HepG2 (cell line): ENCODE measurements at regions not wholly inside any gene's neighbourhood (a gene's known extent, or its start where the extent isn't known, plus 50 kb on each side); places are given as distances from the start of the nearest gene placed in this dataset.

Experiments
- ATAC-seq: fragments of 200-7000 bp; cut with Tn5 transposase; 3 replicates; pipeline ENCODE4 v1.9.1; 2020; ENCODE audit warnings: mild to moderate bottlenecking, moderate library complexity
- BruUV-seq: library from RNA; stranded (reverse); fragments of 400-500 nt; replicated peaks from 2 replicates; lab custom pipeline; 2021; lab: Mats Ljungman, UMichigan
- CTCF ChIA-PET: fragments of 300-600 bp; formaldehyde crosslinking; extraction: SDS; loops from one replicate; lab custom pipeline; 2021; ENCODE audit warnings: low total read pairs, inconsistent platforms, low intra/inter-chr PET ratio; lab: Yijun Ruan, JAX
- POLR2A ChIA-PET: fragments of 350-600 bp; sonication (Branson Sonifier 250); formaldehyde crosslinking; loops from one replicate; lab custom pipeline; 2020; ENCODE audit warnings: antibody characterized with exemption, inconsistent platforms; lab: Yijun Ruan, JAX
- DNase-seq: peaks from one replicate; pipeline ENCODE4 v3.0.0-alpha.2; 2015; ENCODE audit warnings: low spot score
- FAIRE-seq: peaks from 3 replicates; lab custom pipeline; 2011; peaks lifted over from hg19 to GRCh38; lab: Jason Lieb, UNC
- H2AFZ ChIP-seq: one replicate; pipeline ENCODE4 v1.6.1; 2011; ENCODE audit warnings: low read length, inconsistent platforms
- H3K27ac ChIP-seq: fragments of 300-600 bp; 3 replicates; pipeline ENCODE4 v1.8.0; 2011; ENCODE audit warnings: mixed run types, mild to moderate bottlenecking, mixed read lengths, low read length, inconsistent platforms; ENCODE audit not compliant: insufficient read depth; ENCODE audit errors: extremely low read length
- H3K27me3 ChIP-seq, 2 experiments: fragments of 200-600 bp in 1 of 2; 2 replicates in 1 of 2; 3 replicates in 1 of 2; pipeline versions ENCODE4 v1.6.0 to v1.8.0; 2011; ENCODE audit warnings: low read length in 2 of 2, mild to moderate bottlenecking in 2 of 2, moderate library complexity in 2 of 2, inconsistent platforms in 1 of 2; ENCODE audit not compliant: insufficient read depth in 2 of 2, control insufficient read depth in 1 of 2
- H3K36me3 ChIP-seq, 2 experiments: fragments of 200-600 bp in 1 of 2; replicated peaks in 1 of 2; 2 replicates in 1 of 2; 3 replicates in 1 of 2; pipeline versions ENCODE4 v1.5.1 to v1.8.0; 2011; ENCODE audit warnings: low read length in 2 of 2, inconsistent platforms in 1 of 2; ENCODE audit not compliant: insufficient read depth in 2 of 2, control insufficient read depth in 1 of 2
- H3K4me1 ChIP-seq: 2 replicates; pipeline ENCODE4 v1.5.1; 2012; ENCODE audit warnings: low read length, inconsistent platforms; ENCODE audit not compliant: insufficient read depth
- H3K4me2 ChIP-seq: 2 replicates; pipeline ENCODE4 v1.6.0; 2011; ENCODE audit warnings: low read depth, low read length, inconsistent platforms
- H3K4me3 ChIP-seq, 3 experiments: fragments of 200-600 bp in 1 of 3; sonication (generic), shearing (Covaris generic) in 1 of 3; replicated peaks in 1 of 3; 2 replicates each; pipeline ENCODE4 v1.5.1; 2011 to 2016; ENCODE audit warnings: low read length in 3 of 3, inconsistent platforms in 2 of 3, low read depth in 2 of 3, mild to moderate bottlenecking in 2 of 3, control low read depth in 1 of 3, mixed read lengths in 1 of 3; ENCODE audit not compliant: insufficient read depth in 1 of 3
- H3K79me2 ChIP-seq: one replicate; pipeline ENCODE4 v1.6.1; 2011; ENCODE audit warnings: low read length, inconsistent platforms; ENCODE audit not compliant: insufficient read depth
- H3K9ac ChIP-seq: 2 replicates; pipeline ENCODE4 v1.6.0; 2011; ENCODE audit warnings: mild to moderate bottlenecking, low read depth, low read length, inconsistent platforms; ENCODE audit not compliant: insufficient read depth
- H3K9me3 ChIP-seq: 2 replicates; pipeline ENCODE4 v1.5.1; 2012; ENCODE audit warnings: mild to moderate bottlenecking, low read length
- H4K20me1 ChIP-seq: 2 replicates; pipeline ENCODE4 v1.6.0; 2011; ENCODE audit warnings: inconsistent platforms, mild to moderate bottlenecking, low read length, moderate library complexity; ENCODE audit not compliant: insufficient read depth
- CREB1 ChIP-seq, 2 experiments: fragments of 450-650 bp in 1 of 2; IDR thresholded peaks; 2 replicates each; pipeline ENCODE4 v1.6.1; 2016 to 2017; ENCODE audit warnings: control low read depth in 1 of 2, mild to moderate bottlenecking in 1 of 2, missing compliant biosample characterization in 1 of 2, missing genetic modification characterization in 1 of 2
- HMG20B ChIP-seq: conservative IDR thresholded peaks from 2 replicates; pipeline ENCODE4 v1.6.1; 2016; ENCODE audit warnings: missing genetic modification reagents, missing compliant biosample characterization
- HOXA9 ChIP-seq: sonication (generic); formaldehyde crosslinking; IDR thresholded peaks from 2 replicates; pipeline ENCODE4 v1.8.1; 2022; ENCODE audit warnings: missing genetic modification reagents, mild to moderate bottlenecking, moderate library complexity, borderline replicate concordance
- MAFF ChIP-seq: IDR thresholded peaks from 2 replicates; pipeline ENCODE4 v1.6.1; 2011; ENCODE audit warnings: low read depth, low read length, improper control_type of control experiment
- MAFK ChIP-seq, 2 experiments: IDR thresholded peaks in 1 of 2; conservative IDR thresholded peaks in 1 of 2; 2 replicates each; pipeline ENCODE4 v1.6.1; 2011; ENCODE audit warnings: improper control_type of control experiment in 2 of 2, low read length in 2 of 2
- POLR2AphosphoS2 ChIP-seq: IDR thresholded peaks from 2 replicates; pipeline ENCODE4 v1.6.1; 2011; ENCODE audit warnings: low read depth, low read length, improper control_type of control experiment
- RFX1 ChIP-seq: fragments of 450-650 bp; IDR thresholded peaks from 2 replicates; pipeline ENCODE4 v1.6.1; 2017
- SUZ12 ChIP-seq: fragments of 150-350 bp; IDR thresholded peaks from 2 replicates; pipeline ENCODE4 v1.6.1; 2014; ENCODE audit warnings: low read depth, low read length
- TGIF2 ChIP-seq: IDR thresholded peaks from 2 replicates; pipeline ENCODE4 v1.6.1; 2016; ENCODE audit warnings: control low read depth, missing compliant biosample characterization
- ZNF547 ChIP-seq: sonication (generic); formaldehyde crosslinking; IDR thresholded peaks from 2 replicates; pipeline ENCODE4 v1.5.1; 2020; ENCODE audit warnings: mild to moderate bottlenecking, missing genetic modification reagents
- ZNF713 ChIP-seq: sonication (generic); formaldehyde crosslinking; IDR thresholded peaks from 2 replicates; pipeline ENCODE4 v1.4.0; 2020; ENCODE audit warnings: mild to moderate bottlenecking, missing genetic modification reagents
- ZSCAN9 ChIP-seq: IDR thresholded peaks from 2 replicates; pipeline ENCODE4 v1.6.1; 2016; ENCODE audit warnings: borderline replicate concordance
- WGBS: methylation state at CpG from one replicate; pipeline ENCODE4 v1.1.6; 2017; ENCODE audit warnings: low lambda C conversion rate; 5-methylcytosine and 5-hydroxymethylcytosine counted together
- in situ Hi-C: cut with HindIII; loops from 2 replicates; pipeline ENCODE4 v1.10.0; 2017; ENCODE audit warnings: low pct_unique_long_range_greater_than_20kb; ENCODE audit not compliant: extremely low pct_ligation_motif_present
- intact Hi-C: fragments of 100-400 bp; cut with micrococcal nuclease; formaldehyde crosslinking; loops from one replicate; pipeline ENCODE4 v1.10.0; 2022; ENCODE audit not compliant: unreplicated experiment
- TF ChIP-seq, protein P1 (sequence below): sonication (generic); formaldehyde crosslinking; IDR thresholded peaks from 2 replicates; pipeline ENCODE4 v1.8.0; 2022; ENCODE audit warnings: mild to moderate bottlenecking, missing genetic modification reagents; ENCODE audit not compliant: insufficient replicate concordance

DNA sequence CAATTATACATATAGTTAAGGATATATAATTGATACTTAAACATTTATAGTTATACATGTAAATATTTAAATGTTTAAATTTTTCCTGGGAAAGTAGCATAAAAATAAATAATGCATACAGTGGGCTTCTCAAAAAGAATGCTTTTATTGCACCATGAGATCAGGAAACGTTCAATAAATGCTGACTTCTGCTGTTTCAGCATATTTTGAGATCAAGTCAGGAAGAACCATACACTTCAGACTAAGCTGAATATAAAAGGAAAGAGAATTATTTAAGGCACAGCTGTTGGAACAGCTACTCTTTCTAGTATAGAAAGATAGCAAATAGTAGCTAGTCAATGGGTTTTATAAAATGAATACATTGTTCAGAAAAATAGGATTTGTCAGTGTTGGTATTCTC, 1462.3 kb upstream of the CADM2 start:
- no peak for ATAC-seq
- Histone ChIP-seq H3K27ac (no peak overlapping the region), H3K4me1 (peaks cover 11% of the 10 kb centered on the region), H4K20me1 (no peaks in the 10 kb centered on the region), H3K36me3 (no peaks in the 10 kb centered on the region), H3K9ac (no peak overlapping the region), H3K9me3 (0 out of 2 replicates have a peak, but pooled peaks cover 3% of the 10 kb centered on the region), H3K4me2 (no peak overlapping the region), H2AFZ (no peak overlapping the region), H3K4me3 (no peak overlapping the region), H3K79me2 (no peaks in the 10 kb centered on the region), H3K27me3 (no peaks in the 10 kb centered on the region)
- FAIRE-seq, result no peak
- no peak for DNase-seq
- in situ Hi-C loops, result no loop called here
- intact Hi-C loops, result no loop called here
- ChIA-PET POLR2A (no interaction called here), CTCF (no interaction called here)
- BruUV-seq, result no TSS peak
- 0% methylated on average over 1 of the region's 1 CpG for WGBS
- TF ChIP-seq POLR2AphosphoS2 (no peak), MAFK (conservative IDR thresholded peaks at IDR 0.05 in 1 of 2, IDR thresholded peaks at IDR 0.05 in 1 of 2; ENCODE audit: low read length in 2 of 2) (peak; percentile 90 to 93), MAFF (peak; percentile 90), ZSCAN9 (CRISPR knock-in tag) (no peak), ZNF713 (CRISPR knock-in tag) (no peak)
- TF ChIP-seq, protein P1, sequence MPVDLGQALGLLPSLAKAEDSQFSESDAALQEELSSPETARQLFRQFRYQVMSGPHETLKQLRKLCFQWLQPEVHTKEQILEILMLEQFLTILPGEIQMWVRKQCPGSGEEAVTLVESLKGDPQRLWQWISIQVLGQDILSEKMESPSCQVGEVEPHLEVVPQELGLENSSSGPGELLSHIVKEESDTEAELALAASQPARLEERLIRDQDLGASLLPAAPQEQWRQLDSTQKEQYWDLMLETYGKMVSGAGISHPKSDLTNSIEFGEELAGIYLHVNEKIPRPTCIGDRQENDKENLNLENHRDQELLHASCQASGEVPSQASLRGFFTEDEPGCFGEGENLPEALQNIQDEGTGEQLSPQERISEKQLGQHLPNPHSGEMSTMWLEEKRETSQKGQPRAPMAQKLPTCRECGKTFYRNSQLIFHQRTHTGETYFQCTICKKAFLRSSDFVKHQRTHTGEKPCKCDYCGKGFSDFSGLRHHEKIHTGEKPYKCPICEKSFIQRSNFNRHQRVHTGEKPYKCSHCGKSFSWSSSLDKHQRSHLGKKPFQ, result no peak
- TF ChIP-seq, all 625 proteins: peak for 2

DNA sequence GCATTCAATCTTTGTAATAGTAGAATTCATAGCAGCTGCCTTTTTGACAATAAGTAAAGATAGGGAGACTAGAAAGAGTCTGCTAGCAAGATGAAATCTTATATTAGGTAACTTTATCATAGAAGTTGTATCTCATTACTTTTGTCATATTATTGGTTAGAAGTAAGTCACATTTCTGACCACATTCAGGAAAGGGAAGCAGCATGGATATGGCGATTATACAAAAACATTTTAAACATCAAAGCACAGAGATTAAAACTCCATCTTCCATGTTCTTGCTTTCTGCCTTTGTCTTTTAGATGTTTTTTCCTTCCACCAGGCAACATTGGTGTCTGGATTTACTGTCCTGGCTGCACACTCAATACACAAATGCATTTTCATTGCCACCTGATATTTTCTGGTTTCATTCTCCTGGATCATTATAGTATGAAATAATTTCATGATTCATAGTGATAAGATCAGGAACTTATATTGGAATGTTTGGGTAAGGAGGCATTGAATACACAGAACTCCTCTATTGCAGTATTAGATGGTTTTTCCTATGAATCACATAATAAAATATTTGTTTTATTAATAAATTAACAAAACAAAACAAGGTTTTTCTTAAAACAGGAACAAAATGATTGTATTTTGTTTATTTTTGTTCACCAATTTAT, 1460.3 kb upstream of the CADM2 start:
- H3K27ac ChIP-seq, result no peak overlapping the region
- no peak overlapping the region for H2AFZ ChIP-seq
- FAIRE-seq (no peak), DNase-seq (no peak), ATAC-seq (no peak)
- H3K79me2 ChIP-seq, result no peaks in the 10 kb centered on the region
- POLR2A ChIA-PET, result no interaction called here
- in situ Hi-C loops, result no loop called here
- peaks cover 19% of the 10 kb centered on the region; the same call in 1 of the 2 replicates for H3K9me3 ChIP-seq
- CTCF ChIA-PET, result no interaction called here
- peaks cover 11% of the 10 kb centered on the region for H3K4me1 ChIP-seq
- no peak overlapping the region for H3K4me2 ChIP-seq
- WGBS, result 31% methylated on average over 1 of the region's 1 CpG
- H3K4me3 ChIP-seq, result no peak overlapping the region
- H3K36me3 ChIP-seq, result no peaks in the 10 kb centered on the region
- no TSS peak for BruUV-seq
- no peaks in the 10 kb centered on the region for H4K20me1 ChIP-seq
- H3K9ac ChIP-seq, result no peak overlapping the region
- no peaks in the 10 kb centered on the region for H3K27me3 ChIP-seq
- intact Hi-C loops, result no loop called here
- TF ChIP-seq SUZ12, result no peak
- TF ChIP-seq HOXA9 (CRISPR knock-in tag), result no peak
- TF ChIP-seq ZNF547 (CRISPR knock-in tag), result no peak
- TF ChIP-seq CREB1 (IDR thresholded peaks at IDR 0.05), result no peak
- no peak for TF ChIP-seq CREB1 (CRISPR knock-in tag; IDR thresholded peaks at IDR 0.05)
- TF ChIP-seq HMG20B (CRISPR knock-in tag), result no peak
- TF ChIP-seq RFX1, result no peak
- TF ChIP-seq TGIF2 (CRISPR knock-in tag), result no peak
